ENCODE measurements at regions not wholly inside any gene's neighbourhood (a gene's known extent, or its start where the extent isn't known, plus 50 kb on each side); places are given as distances from the start of the nearest gene placed in this dataset.

DNA sequence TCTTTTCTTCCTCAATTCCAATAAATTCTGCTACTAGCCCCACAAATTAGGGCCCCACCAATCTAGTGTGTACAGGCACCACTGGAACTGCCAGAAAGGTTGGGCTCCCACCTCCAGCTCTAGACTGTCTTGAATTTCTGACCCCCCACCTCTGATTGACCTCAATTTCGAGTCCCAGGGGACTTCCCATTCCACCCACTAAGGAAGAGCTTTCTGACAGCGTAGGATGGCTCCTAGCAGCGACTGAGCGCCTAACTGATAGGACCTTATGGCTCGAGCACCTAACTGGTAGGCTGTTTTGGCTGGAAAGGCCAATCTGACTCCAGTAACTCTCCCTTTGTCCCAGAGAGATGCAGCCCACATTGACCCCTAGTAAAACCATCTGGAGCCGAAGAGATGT, 171.6 kb upstream of the ZNF184 start:
- no peak for FAIRE-seq
- no peak overlapping the region for H3K27ac ChIP-seq (ENCODE audit: insufficient read depth, low read depth, low read length)
- H3K79me2 ChIP-seq (ENCODE audit: control insufficient read depth, insufficient read depth, low read length), result no peaks in the 10 kb centered on the region
- no peaks in the 10 kb centered on the region for H3K27me3 ChIP-seq (ENCODE audit: control insufficient read depth in 2 of 2, insufficient read depth in 2 of 2, low read length in 2 of 2)
- no peaks in the 10 kb centered on the region for H3K36me3 ChIP-seq (ENCODE audit: control insufficient read depth in 2 of 2, extremely low read depth in 1 of 2, insufficient read depth in 2 of 2, low read length in 2 of 2)
- no peak overlapping the region for H3K4me2 ChIP-seq (ENCODE audit: insufficient read depth, low read length)
- H3K9me3 ChIP-seq (replicated peaks; ENCODE audit: control insufficient read depth, insufficient read depth, low read length), result no peaks in the 10 kb centered on the region
- dilution Hi-C loops (cut with MboI; ENCODE audit: extremely low pct_ligation_motif_present, low sequenced_read_pairs) (no loop called here), intact Hi-C loops (cut with micrococcal nuclease) (no loop called here)
- no peak overlapping the region for H2AFZ ChIP-seq (ENCODE audit: low read depth, low read length)
- H3K9me1 ChIP-seq (replicated peaks; ENCODE audit: control insufficient read depth, extremely low read depth, insufficient read depth, low read length), result no peaks in the 10 kb centered on the region
- ChIA-PET POLR2A (no interaction called here), CTCF (no interaction called here)
- BruUV-seq (replicated peaks), result no TSS peak
- H4K20me1 ChIP-seq (replicated peaks; ENCODE audit: control insufficient read depth, extremely low read depth, insufficient read depth, low read length), result no peaks in the 10 kb centered on the region
- no peaks in the 10 kb centered on the region for H3K4me1 ChIP-seq (ENCODE audit: control insufficient read depth, extremely low read depth, insufficient read depth, low read length)
- no peak for DNase-seq (ENCODE audit: low read depth, low spot score)
- H3K9ac ChIP-seq (replicated peaks; ENCODE audit: extremely low read depth, insufficient read depth, low read length), result no peak overlapping the region
- no peak for TF ChIP-seq JUN (IDR thresholded peaks at IDR 0.05; ENCODE audit: borderline replicate concordance, insufficient read depth, insufficient read length, low read depth)
- no peak for TF ChIP-seq FOS (IDR thresholded peaks at IDR 0.05; ENCODE audit: borderline replicate concordance, insufficient read depth, low read length)
- TF ChIP-seq EZH2 (IDR thresholded peaks at IDR 0.05; ENCODE audit: borderline replicate concordance, low read depth, low read length, severe bottlenecking), result no peak
- TF ChIP-seq MYC (IDR thresholded peaks at IDR 0.05; ENCODE audit: low read depth, low read length), result no peak
- TF ChIP-seq POLR2AphosphoS5 (IDR thresholded peaks at IDR 0.05; ENCODE audit: insufficient read depth, low read depth, low read length), result no peak
- TF ChIP-seq, protein P1, sequence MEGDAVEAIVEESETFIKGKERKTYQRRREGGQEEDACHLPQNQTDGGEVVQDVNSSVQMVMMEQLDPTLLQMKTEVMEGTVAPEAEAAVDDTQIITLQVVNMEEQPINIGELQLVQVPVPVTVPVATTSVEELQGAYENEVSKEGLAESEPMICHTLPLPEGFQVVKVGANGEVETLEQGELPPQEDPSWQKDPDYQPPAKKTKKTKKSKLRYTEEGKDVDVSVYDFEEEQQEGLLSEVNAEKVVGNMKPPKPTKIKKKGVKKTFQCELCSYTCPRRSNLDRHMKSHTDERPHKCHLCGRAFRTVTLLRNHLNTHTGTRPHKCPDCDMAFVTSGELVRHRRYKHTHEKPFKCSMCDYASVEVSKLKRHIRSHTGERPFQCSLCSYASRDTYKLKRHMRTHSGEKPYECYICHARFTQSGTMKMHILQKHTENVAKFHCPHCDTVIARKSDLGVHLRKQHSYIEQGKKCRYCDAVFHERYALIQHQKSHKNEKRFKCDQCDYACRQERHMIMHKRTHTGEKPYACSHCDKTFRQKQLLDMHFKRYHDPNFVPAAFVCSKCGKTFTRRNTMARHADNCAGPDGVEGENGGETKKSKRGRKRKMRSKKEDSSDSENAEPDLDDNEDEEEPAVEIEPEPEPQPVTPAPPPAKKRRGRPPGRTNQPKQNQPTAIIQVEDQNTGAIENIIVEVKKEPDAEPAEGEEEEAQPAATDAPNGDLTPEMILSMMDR (IDR thresholded peaks at IDR 0.05; ENCODE audit: extremely low read depth in 1 of 2, insufficient read depth in 1 of 2, low read depth in 1 of 2, low read length in 2 of 2), result no peak
- TF ChIP-seq POLR2A (IDR thresholded peaks at IDR 0.05; ENCODE audit: low read depth, low read length), result no peak
- TF ChIP-seq GATA2 (IDR thresholded peaks at IDR 0.05; ENCODE audit: insufficient read depth, insufficient read length, low read depth, low read length), result no peak
- TF ChIP-seq, protein P2, sequence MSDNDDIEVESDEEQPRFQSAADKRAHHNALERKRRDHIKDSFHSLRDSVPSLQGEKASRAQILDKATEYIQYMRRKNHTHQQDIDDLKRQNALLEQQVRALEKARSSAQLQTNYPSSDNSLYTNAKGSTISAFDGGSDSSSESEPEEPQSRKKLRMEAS (IDR thresholded peaks at IDR 0.05; ENCODE audit: insufficient read depth, insufficient read length), result no peak
- H3K4me3 ChIP-seq (replicated peaks in 1 of 3; ENCODE audit: insufficient read depth in 1 of 3, low read depth in 1 of 3, low read length in 3 of 3), result no peak overlapping the region

Measured in endothelial cell of umbilical vein (primary cell).